ENCODE measurements at regions not wholly inside any gene's neighbourhood (a gene's known extent, or its start where the extent isn't known, plus 50 kb on each side); places are given as distances from the start of the nearest gene placed in this dataset.
A peak's percentile ranks its signal among the peaks of the same experiment; 100 is the strongest.
"Not testable (repeated sequence)": the region's sequence is repeated elsewhere in the genome, so short reads cannot be mapped to it uniquely, and the experiment has no call there.

DNA sequence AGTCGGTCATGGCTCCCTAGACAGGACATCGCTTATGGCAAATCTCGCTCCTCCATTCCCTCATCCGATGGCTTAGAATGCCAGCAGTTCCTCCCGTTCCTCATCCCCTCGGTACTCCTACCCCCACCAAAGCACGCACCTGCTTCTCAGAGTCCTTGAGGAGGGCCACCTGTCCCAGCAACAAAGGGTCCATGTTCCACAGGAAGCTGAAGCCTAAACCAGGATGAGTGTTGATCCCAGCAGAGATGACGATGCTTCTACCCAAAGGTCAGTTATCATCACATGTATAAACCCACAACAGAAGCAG lies 111.2 kb downstream of the THBS2 start:
- DNase-seq: no peak

DNA sequence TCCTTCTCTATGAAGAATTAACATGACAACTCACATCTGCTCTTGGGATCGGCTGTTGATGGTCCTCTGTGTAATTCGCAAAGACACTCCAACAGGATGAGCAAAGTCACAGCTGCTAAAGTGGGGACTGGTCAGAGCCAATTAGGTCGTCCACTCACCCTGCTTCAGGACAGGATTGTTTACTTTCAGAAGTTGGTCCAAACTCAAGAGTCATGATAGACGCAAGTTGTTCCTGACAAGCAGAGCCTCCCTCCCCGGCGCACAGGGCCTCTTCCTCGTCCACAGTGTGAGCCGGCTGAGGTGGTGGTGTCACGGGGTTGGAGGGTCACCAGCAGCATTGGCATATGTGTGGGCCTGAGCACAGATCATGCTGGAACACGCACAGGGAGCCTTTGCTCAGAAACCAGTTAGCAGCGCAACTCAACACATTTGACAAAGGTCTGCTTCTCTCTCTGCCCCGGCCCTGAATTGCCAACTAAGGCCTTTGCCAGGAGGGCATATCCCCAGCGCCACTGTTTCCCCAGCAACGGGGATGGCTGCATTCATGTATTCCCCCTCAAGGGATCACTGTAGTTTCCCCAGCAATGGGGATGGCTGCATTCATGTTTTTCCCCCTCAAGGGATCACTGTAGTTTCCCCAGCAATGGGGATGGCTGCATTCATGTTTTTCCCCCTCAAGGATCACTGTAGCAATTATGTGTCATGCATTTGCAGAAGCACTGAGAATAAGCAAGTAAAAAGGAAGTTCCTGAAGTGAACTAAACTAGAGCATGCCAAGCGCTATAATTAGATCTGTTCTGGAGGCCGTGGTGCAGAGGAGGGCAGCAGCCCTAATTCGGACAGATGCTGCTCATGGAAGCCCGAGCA lies 111.7 kb downstream of the THBS2 start:
- DNase-seq: peak; percentile 58

DNA sequence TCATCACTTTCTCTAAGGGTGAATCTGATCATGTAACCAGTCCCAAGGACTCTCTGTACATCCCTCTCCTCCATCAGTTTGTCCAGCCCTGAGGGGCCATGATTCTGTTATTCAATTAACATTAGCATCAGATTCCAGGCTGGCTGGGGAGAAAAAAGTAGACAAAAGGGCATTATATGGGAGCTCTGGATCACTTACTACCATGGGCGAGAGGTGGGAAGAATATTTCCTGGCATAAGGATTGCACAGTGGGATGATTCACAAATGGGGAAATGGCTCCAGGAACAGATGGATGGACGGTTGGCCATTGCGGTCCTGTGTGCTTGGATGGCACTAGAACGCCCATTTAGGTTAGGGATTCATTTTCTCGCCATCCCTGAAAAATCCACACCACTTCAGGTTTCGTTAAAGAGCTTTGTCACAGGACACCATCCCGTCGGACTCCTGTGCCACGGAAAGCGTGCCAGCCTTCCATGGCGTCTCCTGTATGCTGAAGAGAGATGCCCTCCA lies 112.6 kb downstream of the THBS2 start:
- DNase-seq: no peak

DNA sequence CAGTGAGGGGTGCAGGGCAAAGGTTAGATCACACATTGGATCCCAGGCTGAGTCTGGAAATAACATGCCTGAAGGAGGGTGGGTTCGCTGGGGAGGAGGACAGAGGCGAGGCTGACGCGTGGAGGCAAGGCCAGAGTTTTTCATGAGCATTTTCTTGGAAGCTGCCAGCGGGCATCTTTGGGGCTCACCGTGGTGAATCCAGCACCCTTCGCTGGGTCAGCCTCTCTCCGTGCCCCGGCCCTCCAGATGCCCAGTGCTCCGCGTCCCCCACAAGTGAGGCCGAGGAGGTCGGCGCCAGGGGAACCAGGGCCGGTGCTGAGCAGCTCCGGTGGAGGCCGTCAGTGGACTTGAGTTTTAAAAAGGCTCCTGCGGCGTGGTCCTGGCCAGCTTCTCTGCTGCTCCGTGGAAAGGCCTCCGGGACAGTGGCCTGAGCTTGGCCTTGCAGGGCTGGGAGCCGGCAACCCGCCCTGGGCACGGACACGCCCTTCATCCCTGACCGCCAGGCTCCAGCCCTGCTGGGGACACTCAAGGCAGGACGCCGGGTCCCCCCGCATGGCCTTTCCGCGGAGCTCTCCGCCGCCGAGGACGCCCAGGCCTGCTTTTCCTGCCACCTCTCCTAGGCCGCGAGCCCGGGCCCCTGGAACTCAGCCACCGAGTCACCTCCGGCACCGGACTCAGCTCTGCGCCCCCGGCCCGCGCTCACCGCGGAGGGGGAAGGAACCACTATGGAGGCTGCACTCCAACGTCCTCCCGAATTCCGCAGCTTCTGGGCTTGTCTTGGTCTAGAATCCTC lies 114.3 kb downstream of the THBS2 start:
- no peak for DNase-seq

DNA sequence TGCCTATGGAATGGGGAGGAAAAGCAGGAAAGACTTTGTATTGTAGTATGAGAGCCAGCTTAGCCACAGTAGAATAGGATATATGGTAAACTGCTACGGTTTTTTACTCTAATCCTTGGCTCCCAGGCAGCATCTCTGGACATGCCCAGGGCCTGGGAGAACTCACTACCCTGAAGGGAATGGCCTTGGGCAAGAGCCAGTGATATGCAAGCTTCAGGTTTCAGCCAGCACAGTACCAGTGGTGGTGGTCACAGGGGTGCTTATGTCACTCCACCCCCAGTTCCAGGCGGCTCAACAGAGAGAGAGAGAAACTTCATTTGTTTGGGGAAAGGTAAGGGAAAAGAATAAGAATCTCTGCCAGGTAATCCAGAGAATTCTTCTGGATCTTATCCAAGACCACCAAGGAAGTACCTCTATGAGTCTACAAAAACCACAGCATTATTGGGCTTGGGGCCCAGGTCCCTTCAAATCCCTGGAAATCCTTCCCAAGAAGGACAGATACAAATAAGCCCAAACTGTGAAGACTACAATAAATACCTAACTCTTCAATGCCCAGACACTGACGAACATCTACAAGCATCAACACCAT lies 121.2 kb downstream of the THBS2 start:
- no peak for DNase-seq

DNA sequence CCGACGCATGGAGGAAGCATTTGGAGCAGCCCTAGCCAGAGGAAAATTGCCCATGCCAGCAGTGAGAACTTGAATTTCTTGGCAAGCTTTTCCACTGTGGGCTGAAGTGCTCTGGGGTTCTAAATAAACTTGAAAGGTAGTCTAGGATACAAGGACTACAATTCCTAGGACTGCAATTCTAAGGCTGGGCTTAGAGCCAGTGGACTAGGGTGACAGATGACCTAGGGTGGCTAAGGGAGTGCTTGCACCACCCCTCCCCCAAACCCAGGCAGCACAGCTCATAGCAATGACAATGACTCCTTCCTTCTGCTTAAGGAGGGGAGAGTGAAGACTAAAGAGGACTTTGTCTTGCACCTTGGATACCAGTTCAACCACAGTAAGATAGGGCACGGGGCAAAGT lies 122.3 kb downstream of the THBS2 start:
- DNase-seq: peak; percentile 49

DNA sequence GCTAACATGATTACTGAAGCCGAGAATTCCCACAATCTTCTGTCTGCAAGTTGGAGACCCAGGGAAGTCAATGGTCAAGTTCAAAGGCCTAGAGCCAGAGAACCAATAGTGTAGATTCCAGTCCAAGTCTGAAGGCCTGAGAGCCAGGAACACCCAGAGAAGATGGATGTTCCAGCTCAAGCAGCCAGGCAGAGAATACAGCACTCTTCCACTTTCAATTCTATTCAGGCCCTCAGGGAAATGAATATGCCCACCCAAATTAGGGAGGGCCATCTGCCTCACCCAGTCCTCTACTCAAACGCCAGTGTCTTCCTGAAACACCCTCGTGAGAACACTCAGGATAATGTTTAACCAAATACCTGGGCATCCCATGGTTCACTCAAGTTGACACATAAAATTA lies 123.5 kb downstream of the THBS2 start:
- DNase-seq: no peak

DNA sequence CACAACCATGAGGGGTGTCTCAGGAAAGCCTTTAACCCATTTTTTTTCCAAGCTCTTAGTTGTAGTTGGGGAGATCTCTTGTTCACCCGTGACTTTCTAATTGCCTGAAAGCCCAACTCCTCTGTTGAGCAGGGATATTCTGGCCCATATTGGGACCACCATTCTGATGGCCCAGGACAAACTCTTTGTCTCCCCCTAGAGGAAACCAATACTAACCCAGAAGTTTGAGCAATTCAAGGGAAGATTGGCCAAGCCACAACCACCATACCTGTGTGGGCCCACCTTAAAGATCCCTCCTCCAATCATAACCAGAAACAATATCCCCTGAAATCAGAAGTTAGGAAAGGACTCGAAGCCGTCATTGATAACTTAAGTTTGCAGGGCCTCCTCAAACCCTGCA lies 132.6 kb downstream of the THBS2 start:
- DNase-seq: no peak

DNA sequence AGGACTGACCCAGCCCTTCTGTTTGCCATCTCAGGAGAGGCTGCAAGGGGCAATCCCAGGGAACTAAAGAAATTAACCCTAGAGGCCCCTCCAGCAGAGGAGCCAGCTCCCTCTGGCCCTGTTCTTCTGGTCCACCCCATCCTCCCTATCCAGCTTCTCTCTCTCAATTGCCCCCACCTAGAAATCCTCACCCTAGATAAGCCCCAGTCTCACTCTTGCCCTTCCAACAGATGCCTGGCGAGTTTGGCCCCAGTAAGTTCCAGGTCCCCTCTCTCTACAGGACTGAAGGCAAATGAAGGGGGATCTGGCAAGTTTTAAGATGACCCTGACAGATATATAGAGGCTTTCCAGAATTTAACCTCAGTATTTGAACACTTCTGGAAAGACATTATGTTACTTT lies 134.0 kb downstream of the THBS2 start:
- no peak for DNase-seq

DNA sequence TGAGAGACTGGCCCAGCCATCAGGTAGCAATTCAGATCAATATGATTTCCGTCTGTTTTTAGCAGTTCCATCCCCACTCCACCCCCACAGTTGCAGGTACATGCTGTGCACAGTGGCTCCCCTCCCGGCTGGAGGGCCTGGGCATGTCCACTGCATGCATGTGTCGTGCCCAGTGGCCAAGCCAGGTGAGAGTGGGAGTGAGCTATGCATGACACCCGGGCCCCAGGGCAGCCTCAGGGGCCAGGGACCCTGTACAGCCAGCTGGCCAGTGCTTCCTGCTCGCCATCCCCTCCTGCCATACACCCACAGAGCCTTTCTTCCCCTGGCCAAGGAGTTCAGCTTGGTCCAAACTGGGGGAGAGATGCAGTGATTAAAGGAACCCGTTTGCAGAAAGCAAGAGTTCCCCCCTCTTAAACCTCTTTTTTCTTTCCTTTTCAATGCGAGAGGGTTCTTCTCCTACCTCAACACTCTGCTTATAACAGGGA lies 135.3 kb downstream of the THBS2 start:
- DNase-seq: no peak

DNA sequence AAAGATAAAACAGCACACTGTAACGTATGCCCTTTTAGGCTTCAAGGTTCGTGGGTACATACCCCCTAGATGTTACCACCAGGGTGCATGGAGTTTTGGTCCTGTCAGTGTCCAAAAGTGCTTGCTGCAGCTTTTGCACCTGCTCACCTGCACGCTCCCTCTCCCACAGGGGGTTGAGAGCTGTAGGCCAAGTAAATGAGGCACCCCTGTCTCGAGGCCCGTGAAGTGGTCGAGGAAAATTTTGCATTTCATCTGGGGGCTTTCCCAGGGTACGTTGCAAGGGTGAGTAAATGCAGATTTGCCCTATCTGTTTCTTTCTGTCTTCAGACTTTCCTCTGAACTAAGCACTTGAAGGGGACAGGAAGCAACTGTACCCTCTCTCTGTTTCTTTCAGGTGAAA lies 136.0 kb downstream of the THBS2 start:
- DNase-seq: no peak

DNA sequence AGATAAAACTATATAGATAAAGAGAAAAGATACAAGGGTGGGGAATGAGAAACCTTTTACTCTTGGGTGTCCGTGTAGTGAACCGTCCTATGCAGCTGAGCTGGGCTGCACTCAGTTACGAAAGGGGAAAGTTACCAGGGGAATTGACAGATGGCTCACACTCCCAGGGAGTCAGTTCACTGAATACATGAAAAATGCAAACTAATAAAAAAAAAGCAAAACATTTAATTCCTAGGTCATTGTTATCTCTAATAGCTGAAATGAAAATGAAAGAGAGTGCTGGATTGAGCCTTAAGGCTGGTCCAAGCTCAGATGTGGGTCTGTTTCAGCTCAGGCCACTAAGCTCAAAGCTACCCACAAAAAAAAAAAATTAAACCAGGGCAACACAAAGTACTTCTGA lies 138.0 kb downstream of the THBS2 start:
- no peak for DNase-seq

DNA sequence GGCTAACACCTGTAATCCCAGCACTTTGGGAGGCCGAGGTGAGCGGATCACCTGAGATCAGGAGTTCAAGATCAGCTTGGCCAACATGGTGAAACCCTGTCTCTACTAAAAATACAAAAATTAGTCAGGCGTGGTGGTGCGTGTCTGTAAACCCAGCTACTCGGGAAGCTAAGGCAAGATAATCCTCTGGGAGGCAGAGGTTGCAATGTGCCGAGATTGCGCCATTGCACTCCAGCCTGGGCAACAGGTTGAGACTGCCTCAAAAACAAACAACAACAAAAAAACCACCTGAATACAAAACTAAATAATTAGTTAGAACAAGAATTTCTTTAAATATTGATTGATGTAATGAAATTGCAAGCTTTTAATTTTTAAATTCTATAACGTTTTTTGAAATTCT lies 139.0 kb downstream of the THBS2 start:
- DNase-seq: not testable (repeated sequence)

DNA sequence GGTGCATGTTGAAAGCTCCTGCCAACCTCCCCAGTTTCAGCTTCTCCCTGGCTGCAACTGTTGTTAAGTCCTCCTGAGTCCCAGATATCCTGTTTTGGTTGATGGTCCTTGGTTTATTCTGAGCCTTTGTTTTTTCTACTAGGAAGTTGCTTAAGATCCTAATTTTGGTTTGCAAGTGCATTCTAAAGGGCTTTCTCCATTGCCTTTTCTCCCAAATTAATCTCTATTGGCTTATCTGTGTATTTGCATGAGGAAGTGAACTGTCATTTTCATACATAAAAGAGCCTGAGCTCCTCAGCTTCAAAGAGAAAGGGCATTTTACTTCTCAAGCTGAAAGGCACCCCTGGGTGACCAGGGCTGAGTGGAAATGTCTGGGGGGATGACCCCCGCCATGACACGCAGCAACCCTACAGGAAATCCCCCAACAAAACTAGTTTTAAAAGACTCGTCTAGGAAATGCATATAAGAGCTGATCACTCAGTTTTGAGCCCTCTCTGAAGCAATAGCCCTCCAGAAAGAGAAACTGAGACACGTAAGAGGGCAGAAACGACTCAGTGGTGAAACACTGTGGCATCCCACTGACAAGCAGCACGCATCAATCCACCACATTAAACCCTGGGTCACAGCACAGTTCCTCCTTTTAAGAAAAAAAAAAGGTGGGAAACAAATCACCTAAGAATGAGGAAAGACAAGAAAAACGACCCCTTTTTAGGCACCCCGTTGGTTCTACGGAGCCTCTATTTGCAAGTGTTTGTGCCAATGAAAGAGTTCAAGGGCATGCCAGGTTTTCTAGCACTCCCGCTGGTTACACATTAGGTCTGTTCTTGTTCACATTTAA lies 140.9 kb downstream of the THBS2 start:
- no peak for DNase-seq

DNA sequence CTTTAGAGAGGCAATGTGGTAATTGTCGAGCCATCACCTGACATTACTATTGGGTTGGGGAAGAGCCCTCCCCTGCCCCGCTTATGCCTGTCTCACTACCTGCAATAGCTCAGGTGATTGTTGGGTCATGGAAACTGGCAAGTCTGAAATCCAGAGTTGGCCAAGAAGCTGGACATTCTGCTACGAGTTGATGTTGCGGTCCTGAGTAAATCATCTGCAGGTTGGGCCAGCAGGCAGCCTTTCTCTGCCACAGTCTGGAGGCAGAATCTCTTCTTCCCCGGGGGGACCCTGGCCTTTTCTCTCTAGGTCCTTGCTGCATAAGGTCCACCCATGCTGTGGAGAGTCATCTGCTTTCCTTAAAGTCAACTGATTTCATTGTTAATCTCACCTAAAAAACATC lies 142.4 kb downstream of the THBS2 start:
- DNase-seq: no peak

DNA sequence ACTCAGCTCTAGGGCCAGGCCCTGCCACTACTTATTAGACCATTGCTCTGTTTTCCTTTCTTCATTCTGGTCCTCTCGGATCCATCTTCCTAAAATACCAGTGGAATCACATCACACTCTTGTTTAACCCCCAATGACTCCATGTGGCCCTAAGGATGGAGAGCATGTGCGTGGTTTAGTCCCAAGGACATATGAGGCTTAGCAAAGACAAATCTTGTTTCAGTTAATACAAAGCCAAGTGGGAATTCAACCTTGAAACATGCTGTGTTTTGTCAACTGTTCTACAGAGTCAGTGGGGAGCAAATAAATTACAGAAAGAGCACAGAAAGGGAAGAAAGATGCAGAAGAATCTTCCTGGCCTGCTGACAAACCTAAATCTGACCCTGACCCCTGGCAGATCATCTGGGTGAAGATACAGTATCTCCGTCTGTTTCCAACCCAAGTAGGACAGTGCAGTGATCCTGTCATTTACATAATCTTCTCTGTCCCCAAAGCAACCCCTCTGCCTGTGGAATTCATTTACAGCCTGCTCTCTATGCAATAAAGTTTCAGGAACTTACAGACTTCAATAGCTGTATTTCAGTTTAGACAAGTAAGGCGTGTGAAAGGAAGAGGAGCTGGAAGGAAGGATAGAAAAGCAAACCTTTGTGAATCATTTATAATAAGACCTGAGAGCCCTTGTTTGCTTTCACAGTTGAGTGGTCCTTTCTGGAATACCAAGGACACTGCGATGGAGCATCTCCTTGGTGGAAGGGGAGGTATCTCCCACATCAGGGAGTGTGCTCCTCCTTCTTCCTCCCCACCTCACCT lies 144.0 kb downstream of the THBS2 start:
- DNase-seq: no peak

DNA sequence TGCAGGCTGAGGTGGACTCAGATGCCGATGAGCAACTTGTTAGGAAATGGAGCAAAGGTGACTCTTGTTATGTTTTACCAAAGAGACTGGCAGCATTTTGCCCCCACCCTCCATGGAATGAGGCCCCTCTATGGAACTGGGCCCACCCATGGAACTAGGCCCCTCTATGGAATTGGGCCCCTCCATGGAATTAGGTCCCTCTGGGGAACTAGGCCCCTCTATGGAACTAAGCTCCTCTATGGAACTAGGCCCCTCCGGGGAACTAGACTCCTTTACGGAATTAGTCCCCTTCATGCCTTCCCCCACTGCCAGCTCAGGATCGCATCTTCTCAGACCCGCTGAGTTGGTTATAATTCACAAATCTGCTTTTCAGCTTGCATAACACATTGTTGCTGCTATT lies 144.9 kb downstream of the THBS2 start:
- no peak for DNase-seq

DNA sequence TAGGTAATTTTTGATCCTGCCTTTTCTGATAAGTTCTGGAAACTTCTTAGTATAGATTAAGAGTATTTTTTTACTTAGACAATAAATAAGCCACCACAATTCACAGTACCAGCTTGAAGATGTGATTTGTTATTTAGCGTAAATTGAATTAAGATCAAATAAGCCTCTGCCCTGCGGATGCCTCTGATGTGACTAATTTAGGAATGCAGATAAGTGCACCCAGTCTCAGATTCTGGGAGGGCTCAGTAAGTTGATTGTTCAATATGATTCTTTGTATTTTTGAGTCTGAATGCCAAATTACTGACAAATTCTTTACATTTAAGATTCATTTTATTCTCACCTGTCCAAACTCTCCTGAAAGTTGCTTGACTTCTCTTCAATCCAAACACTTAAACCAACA lies 147.5 kb downstream of the THBS2 start:
- DNase-seq: no peak

DNA sequence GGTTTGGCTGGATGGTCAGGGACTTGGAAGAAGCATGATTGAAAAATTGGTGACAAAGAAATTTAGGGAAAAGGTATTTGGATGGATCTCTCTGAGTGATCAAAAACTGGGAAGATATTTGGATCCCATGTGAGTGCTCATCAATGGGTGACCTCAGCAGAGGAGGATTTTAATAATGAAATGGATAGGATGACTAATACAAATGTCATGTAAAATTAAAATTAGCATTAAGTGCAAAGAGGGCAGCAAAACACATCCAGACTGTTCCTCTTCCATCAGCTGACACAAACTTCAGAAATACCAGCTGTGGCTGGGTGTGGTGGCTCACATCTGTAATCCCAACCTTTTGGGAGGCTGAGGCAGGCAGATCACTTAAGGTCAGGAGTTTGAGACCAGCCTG lies 151.7 kb downstream of the THBS2 start:
- no peak for DNase-seq

DNA sequence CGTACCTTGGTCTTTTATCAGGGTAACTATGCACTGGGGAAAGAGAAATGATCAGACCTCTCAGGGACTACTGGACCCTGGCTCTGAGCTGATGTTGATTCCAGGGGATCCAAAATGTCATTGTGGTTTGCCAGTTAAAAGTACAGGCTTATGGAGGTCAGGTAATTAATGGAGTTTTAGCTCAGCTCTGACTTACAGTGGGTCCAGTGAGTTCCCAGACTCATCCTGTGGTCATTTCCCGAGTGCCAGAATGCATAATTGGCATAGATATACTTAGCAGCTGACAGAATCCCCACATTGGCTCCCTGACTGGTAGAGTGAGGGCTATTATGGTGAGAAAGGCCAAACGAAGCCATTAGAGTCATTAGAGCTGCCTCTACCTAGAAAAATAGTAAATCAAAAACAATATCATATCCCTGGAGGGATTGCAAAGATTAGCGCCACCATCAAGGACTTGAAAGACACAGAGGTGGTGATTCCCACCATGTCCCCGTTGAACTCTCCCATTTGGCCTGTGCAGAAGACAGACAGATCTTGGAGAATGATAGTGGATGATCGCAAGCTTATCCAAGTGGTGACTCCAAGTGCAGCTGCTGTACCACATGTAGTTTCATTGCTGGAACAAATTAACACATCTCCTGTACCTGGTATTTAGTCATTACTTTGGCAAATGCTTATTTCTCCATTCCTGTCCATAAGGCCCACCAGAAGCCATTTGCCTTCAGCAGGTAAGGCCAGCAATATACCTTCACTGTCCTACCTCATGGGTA lies 152.4 kb downstream of the THBS2 start:
- no peak for DNase-seq

Measured in midbrain (tissue), 1 donor.